ENCODE measurements at regions not wholly inside any gene's neighbourhood (a gene's known extent, or its start where the extent isn't known, plus 50 kb on each side); places are given as distances from the start of the nearest gene placed in this dataset.

GRCh38 chr3:101149707-101150106 is 156.5 kb upstream of the ABI3BP start:
- CTCF ChIA-PET, result no interaction called here
- POLR2A ChIA-PET, result interaction anchor here (0.7 kb wide), 1 partner anchor 777 kb away, joined by 4 read pairs; no protein-coding TSS in a partner anchor
- no peak for DNase-seq (ENCODE audit: low read depth, low spot score)
- Histone ChIP-seq H3K27me3 (ENCODE audit: control insufficient read depth, insufficient read depth, low read length) (no peaks in the 10 kb centered on the region), H3K27ac (ENCODE audit: low read depth, low read length) (no peak overlapping the region), H3K9me3 (ENCODE audit: control insufficient read depth, insufficient read depth, low read length) (no peaks in the 10 kb centered on the region), H3K4me3 (ENCODE audit: low read depth, low read length) (no peak overlapping the region)
- TF ChIP-seq, protein P1, sequence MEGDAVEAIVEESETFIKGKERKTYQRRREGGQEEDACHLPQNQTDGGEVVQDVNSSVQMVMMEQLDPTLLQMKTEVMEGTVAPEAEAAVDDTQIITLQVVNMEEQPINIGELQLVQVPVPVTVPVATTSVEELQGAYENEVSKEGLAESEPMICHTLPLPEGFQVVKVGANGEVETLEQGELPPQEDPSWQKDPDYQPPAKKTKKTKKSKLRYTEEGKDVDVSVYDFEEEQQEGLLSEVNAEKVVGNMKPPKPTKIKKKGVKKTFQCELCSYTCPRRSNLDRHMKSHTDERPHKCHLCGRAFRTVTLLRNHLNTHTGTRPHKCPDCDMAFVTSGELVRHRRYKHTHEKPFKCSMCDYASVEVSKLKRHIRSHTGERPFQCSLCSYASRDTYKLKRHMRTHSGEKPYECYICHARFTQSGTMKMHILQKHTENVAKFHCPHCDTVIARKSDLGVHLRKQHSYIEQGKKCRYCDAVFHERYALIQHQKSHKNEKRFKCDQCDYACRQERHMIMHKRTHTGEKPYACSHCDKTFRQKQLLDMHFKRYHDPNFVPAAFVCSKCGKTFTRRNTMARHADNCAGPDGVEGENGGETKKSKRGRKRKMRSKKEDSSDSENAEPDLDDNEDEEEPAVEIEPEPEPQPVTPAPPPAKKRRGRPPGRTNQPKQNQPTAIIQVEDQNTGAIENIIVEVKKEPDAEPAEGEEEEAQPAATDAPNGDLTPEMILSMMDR (IDR thresholded peaks at IDR 0.05; ENCODE audit: low read depth, low read length), result no peak

- Histone ChIP-seq H3K9me3 (ENCODE audit: control insufficient read depth, insufficient read depth, low read length) (no peaks in the 10 kb centered on the region), H3K4me3 (ENCODE audit: low read depth, low read length) (no peak overlapping the region), H3K27me3 (ENCODE audit: control insufficient read depth, insufficient read depth, low read length) (no peaks in the 10 kb centered on the region), H3K27ac (ENCODE audit: low read depth, low read length) (no peak overlapping the region)
- TF ChIP-seq, protein P1 (IDR thresholded peaks at IDR 0.05; ENCODE audit: low read depth, low read length), result no peak
- ChIA-PET CTCF (no interaction called here), POLR2A (interaction anchor here (0.7 kb wide), 1 partner anchor 777 kb away, joined by 4 read pairs; no protein-coding TSS in a partner anchor)
- DNase-seq (ENCODE audit: low read depth, low spot score), result no peak
Measured at GRCh38 chr3:101149251-101149650, 156.0 kb upstream of the ABI3BP start.

GRCh38 chr3:101148001-101148400 is 154.8 kb upstream of the ABI3BP start:
- Histone ChIP-seq H3K27me3 (ENCODE audit: control insufficient read depth, insufficient read depth, low read length) (no peaks in the 10 kb centered on the region), H3K4me3 (ENCODE audit: low read depth, low read length) (no peak overlapping the region), H3K9me3 (ENCODE audit: control insufficient read depth, insufficient read depth, low read length) (no peaks in the 10 kb centered on the region), H3K27ac (ENCODE audit: low read depth, low read length) (no peak overlapping the region)
- ChIA-PET CTCF (no interaction called here), POLR2A (no interaction called here)
- no peak for DNase-seq (ENCODE audit: low read depth, low spot score)
- TF ChIP-seq, protein P1 (IDR thresholded peaks at IDR 0.05; ENCODE audit: low read depth, low read length), result no peak

DNA sequence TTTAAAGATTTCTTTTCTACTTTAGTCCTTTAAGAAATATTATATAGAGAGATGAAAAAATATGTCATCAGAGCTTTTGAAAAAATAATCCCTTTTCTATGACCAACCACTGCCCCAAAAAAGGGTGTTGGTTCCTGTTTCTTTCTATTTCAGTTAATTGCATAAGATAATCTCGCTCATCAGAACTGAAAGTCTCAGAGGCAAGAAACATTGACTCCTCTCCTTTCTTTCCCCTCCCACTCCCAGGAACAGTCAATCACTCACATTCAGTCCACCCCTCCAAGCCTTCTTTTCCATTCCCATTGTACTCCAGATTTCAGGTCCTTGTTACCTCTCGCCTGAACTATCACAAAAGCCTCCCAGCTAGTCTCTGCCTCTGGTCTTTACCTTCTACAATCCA is 153.7 kb upstream of the ABI3BP start:
- H3K27me3 ChIP-seq (ENCODE audit: control insufficient read depth, insufficient read depth, low read length), result no peaks in the 10 kb centered on the region
- ChIA-PET POLR2A (no interaction called here), CTCF (no interaction called here)
- DNase-seq (ENCODE audit: low read depth, low spot score), result no peak
- no peak overlapping the region for H3K27ac ChIP-seq (ENCODE audit: low read depth, low read length)
- H3K9me3 ChIP-seq (ENCODE audit: control insufficient read depth, insufficient read depth, low read length), result no peaks in the 10 kb centered on the region
- H3K4me3 ChIP-seq (ENCODE audit: low read depth, low read length), result no peak overlapping the region
- TF ChIP-seq, protein P1 (IDR thresholded peaks at IDR 0.05; ENCODE audit: low read depth, low read length), result no peak

DNA sequence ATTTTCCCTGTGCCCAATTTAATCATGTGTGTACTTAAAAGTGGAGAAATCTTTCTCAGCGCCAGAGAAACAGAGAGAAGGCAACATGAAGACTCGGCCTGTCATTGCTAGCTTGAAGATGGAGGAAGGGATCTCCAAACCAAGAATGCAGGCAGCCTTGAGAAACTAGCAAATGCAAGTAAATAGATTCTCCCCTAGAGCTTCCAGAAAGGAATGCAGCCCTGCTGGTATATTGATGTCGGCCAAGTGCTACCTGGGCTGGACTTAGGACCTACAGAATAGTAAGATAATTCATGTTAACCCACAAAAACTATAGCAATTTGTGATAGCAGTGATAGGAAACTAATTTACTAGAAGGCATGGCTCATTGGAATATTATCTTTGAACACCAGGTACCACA is 150.9 kb upstream of the ABI3BP start:
- no peaks in the 10 kb centered on the region for H3K9me3 ChIP-seq (ENCODE audit: control insufficient read depth, insufficient read depth, low read length)
- ChIA-PET POLR2A (no interaction called here), CTCF (no interaction called here)
- TF ChIP-seq, protein P1 (IDR thresholded peaks at IDR 0.05; ENCODE audit: low read depth, low read length), result no peak
- H3K27me3 ChIP-seq (ENCODE audit: control insufficient read depth, insufficient read depth, low read length), result no peaks in the 10 kb centered on the region
- no peak overlapping the region for H3K27ac ChIP-seq (ENCODE audit: low read depth, low read length)
- H3K4me3 ChIP-seq (ENCODE audit: low read depth, low read length), result no peak overlapping the region
- no peak for DNase-seq (ENCODE audit: low read depth, low spot score)
